GM23338 (cell line): ENCODE measurements at regions not wholly inside any gene's neighbourhood (a gene's known extent, or its start where the extent isn't known, plus 50 kb on each side); places are given as distances from the start of the nearest gene placed in this dataset.

Source experiments
- ATAC-seq: fragments of 200-7000 bp; cut with Tn5 transposase; 3 replicates; pipeline ENCODE4 v1.9.1; 2020
- DNase-seq: peaks from one replicate; pipeline ENCODE4 v3.0.0-alpha.2; 2015; ENCODE audit warnings: low spot score
- H2AFZ ChIP-seq: fragments of 200-600 bp; sonication (generic); 2 replicates; pipeline ENCODE4 v1.8.0; 2016; ENCODE audit warnings: antibody characterized with exemption, mild to moderate bottlenecking, moderate library complexity
- H3F3A ChIP-seq: fragments of 200-600 bp; sonication (generic); replicated peaks from 2 replicates; pipeline ENCODE4 v1.8.0; 2017; ENCODE audit warnings: antibody characterized with exemption, mixed run types, low read depth
- H3K27ac ChIP-seq: fragments of 200-600 bp; sonication (generic); 2 replicates; pipeline ENCODE4 v1.6.1; 2016; ENCODE audit warnings: low read depth
- H3K27me3 ChIP-seq: fragments of 200-600 bp; sonication (generic); 2 replicates; pipeline ENCODE4 v1.8.0; 2016; ENCODE audit warnings: mild to moderate bottlenecking, mixed run types, moderate library complexity; ENCODE audit not compliant: insufficient read depth
- H3K36me3 ChIP-seq: fragments of 200-600 bp; sonication (generic); 2 replicates; pipeline ENCODE4 v1.8.0; 2016; ENCODE audit warnings: mild to moderate bottlenecking; ENCODE audit not compliant: insufficient read depth
- H3K4me1 ChIP-seq: fragments of 200-600 bp; sonication (generic); 2 replicates; pipeline ENCODE4 v1.8.0; 2016; ENCODE audit warnings: mild to moderate bottlenecking, moderate library complexity; ENCODE audit not compliant: insufficient read depth
- H3K4me2 ChIP-seq: fragments of 200-600 bp; sonication (generic); 2 replicates; pipeline ENCODE4 v1.7.1; 2017; ENCODE audit warnings: mixed run types
- H3K4me3 ChIP-seq: fragments of 200-600 bp; sonication (generic); 2 replicates; pipeline ENCODE4 v1.6.1; 2016; ENCODE audit warnings: mixed run types
- H3K79me2 ChIP-seq: fragments of 200-600 bp; sonication (generic); replicated peaks from 2 replicates; pipeline ENCODE4 v1.8.0; 2017; ENCODE audit warnings: mild to moderate bottlenecking; ENCODE audit not compliant: insufficient read depth
- H3K9me2 ChIP-seq: fragments of 200-600 bp; sonication (generic); 2 replicates; pipeline ENCODE4 v1.8.0; 2017; ENCODE audit not compliant: insufficient read depth
- H4K20me1 ChIP-seq: fragments of 200-600 bp; sonication (generic); replicated peaks from 2 replicates; pipeline ENCODE4 v1.8.0; 2017; ENCODE audit warnings: mild to moderate bottlenecking; ENCODE audit not compliant: insufficient read depth
- H3K27ac Mint-ChIP-seq: 2 replicates; pipeline ENCODE4 v1.8.0; 2020; ENCODE audit warnings: inconsistent platforms, mild to moderate bottlenecking, moderate library complexity, mixed read lengths
- H3K27me3 Mint-ChIP-seq: 3 replicates; pipeline ENCODE4 v1.8.0; 2022; ENCODE audit warnings: low read depth, mild to moderate bottlenecking, moderate library complexity, mixed read lengths, inconsistent platforms; ENCODE audit not compliant: insufficient read depth, poor library complexity
- H3K36me3 Mint-ChIP-seq: 3 replicates; pipeline ENCODE4 v1.8.0; 2021; ENCODE audit warnings: low read depth, mild to moderate bottlenecking, inconsistent platforms, moderate library complexity, mixed read lengths
- H3K4me1 Mint-ChIP-seq: 3 replicates; pipeline ENCODE4 v1.8.0; 2020; ENCODE audit warnings: mild to moderate bottlenecking, inconsistent platforms, mixed read lengths
- H3K4me3 Mint-ChIP-seq: 3 replicates; pipeline ENCODE4 v1.8.0; 2021; ENCODE audit warnings: moderate library complexity, mild to moderate bottlenecking, inconsistent platforms, mixed read lengths
- H3K9me3 Mint-ChIP-seq: 3 replicates; pipeline ENCODE4 v1.8.0; 2020; ENCODE audit warnings: moderate library complexity, mild to moderate bottlenecking, inconsistent platforms, mixed read lengths
- CREB1 ChIP-seq: fragments of 250-450 bp; sonication (Bioruptor Pico); IDR thresholded peaks from 2 replicates; pipeline ENCODE4 v1.5.0; 2020; ENCODE audit warnings: low read depth, mild to moderate bottlenecking, moderate library complexity
- ZNF114 ChIP-seq: fragments of 250-450 bp; sonication (Bioruptor Pico); IDR thresholded peaks from 2 replicates; pipeline ENCODE4 v1.5.0; 2020; ENCODE audit warnings: mild to moderate bottlenecking, moderate library complexity
- ZNF331 ChIP-seq: fragments of 250-450 bp; sonication (Bioruptor Pico); IDR thresholded peaks from 2 replicates; pipeline ENCODE4 v1.5.0; 2020; ENCODE audit warnings: low read depth, mild to moderate bottlenecking, moderate library complexity
- TF ChIP-seq, protein P1 (sequence below), 2 experiments: fragments of 200-600 bp in 1 of 2; sonication (generic) in 1 of 2; conservative IDR thresholded peaks; 2 replicates each; pipeline versions ENCODE4 v1.5.1 to v1.6.1; 2016 to 2017; ENCODE audit warnings: antibody characterized with exemption in 2 of 2, low read depth in 2 of 2, mild to moderate bottlenecking in 2 of 2, moderate library complexity in 1 of 2
- TF ChIP-seq, protein P2 (sequence below): IDR thresholded peaks from one replicate; pipeline ENCODE4 v1.6.1; 2018; ENCODE audit warnings: antibody characterized with exemption; ENCODE audit not compliant: unreplicated experiment
- TF ChIP-seq, protein P3 (sequence below): fragments of 250-450 bp; sonication (Bioruptor Pico); IDR thresholded peaks from 2 replicates; pipeline ENCODE4 v1.5.0; 2020; ENCODE audit warnings: mild to moderate bottlenecking, moderate library complexity

DNA sequence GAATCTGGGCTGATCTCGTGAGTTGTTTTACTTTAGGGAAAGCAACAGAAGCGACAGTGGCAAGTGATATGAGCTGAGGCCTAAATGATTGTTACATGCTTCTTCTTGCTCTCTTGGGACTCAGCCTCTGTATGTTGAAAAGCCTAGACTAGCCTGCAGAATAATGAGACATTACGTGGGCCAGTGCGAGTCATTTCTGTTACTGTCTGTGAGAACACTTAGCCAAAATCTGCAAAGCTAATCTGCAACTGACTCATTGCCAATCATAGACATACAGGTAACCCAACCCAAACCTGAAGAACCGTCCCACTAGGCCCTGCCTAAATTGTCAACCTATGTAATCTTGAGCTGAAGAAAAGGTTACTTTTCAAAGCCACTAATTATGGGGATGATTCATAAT, 77.4 kb upstream of the F13A1 start:
- Histone ChIP-seq H2AFZ (no peak overlapping the region), H3K9me2 (0 out of 2 replicates have a peak, but pooled peaks cover 11% of the 10 kb centered on the region), H3K79me2 (no peaks in the 10 kb centered on the region), H3K4me3 (no peak overlapping the region), H3K36me3 (no peaks in the 10 kb centered on the region), H3K4me1 (no peaks in the 10 kb centered on the region), H3K27ac (no peak overlapping the region), H3F3A (no peaks in the 10 kb centered on the region), H3K27me3 (no peaks in the 10 kb centered on the region), H4K20me1 (no peaks in the 10 kb centered on the region), H3K4me2 (no peak overlapping the region)
- H3K27me3 Mint-ChIP-seq: no peaks in the 10 kb centered on the region
- no peak for DNase-seq
- H3K9me3 Mint-ChIP-seq: no peaks in the 10 kb centered on the region
- H3K27ac Mint-ChIP-seq: no peak overlapping the region
- H3K4me1 Mint-ChIP-seq: no peaks in the 10 kb centered on the region
- no peak for ATAC-seq
- H3K4me3 Mint-ChIP-seq: no peak overlapping the region
- TF ChIP-seq, protein P1, sequence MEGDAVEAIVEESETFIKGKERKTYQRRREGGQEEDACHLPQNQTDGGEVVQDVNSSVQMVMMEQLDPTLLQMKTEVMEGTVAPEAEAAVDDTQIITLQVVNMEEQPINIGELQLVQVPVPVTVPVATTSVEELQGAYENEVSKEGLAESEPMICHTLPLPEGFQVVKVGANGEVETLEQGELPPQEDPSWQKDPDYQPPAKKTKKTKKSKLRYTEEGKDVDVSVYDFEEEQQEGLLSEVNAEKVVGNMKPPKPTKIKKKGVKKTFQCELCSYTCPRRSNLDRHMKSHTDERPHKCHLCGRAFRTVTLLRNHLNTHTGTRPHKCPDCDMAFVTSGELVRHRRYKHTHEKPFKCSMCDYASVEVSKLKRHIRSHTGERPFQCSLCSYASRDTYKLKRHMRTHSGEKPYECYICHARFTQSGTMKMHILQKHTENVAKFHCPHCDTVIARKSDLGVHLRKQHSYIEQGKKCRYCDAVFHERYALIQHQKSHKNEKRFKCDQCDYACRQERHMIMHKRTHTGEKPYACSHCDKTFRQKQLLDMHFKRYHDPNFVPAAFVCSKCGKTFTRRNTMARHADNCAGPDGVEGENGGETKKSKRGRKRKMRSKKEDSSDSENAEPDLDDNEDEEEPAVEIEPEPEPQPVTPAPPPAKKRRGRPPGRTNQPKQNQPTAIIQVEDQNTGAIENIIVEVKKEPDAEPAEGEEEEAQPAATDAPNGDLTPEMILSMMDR (conservative IDR thresholded peaks at IDR 0.05; ENCODE audit: low read depth in 2 of 2): no peak
- TF ChIP-seq, protein P2, sequence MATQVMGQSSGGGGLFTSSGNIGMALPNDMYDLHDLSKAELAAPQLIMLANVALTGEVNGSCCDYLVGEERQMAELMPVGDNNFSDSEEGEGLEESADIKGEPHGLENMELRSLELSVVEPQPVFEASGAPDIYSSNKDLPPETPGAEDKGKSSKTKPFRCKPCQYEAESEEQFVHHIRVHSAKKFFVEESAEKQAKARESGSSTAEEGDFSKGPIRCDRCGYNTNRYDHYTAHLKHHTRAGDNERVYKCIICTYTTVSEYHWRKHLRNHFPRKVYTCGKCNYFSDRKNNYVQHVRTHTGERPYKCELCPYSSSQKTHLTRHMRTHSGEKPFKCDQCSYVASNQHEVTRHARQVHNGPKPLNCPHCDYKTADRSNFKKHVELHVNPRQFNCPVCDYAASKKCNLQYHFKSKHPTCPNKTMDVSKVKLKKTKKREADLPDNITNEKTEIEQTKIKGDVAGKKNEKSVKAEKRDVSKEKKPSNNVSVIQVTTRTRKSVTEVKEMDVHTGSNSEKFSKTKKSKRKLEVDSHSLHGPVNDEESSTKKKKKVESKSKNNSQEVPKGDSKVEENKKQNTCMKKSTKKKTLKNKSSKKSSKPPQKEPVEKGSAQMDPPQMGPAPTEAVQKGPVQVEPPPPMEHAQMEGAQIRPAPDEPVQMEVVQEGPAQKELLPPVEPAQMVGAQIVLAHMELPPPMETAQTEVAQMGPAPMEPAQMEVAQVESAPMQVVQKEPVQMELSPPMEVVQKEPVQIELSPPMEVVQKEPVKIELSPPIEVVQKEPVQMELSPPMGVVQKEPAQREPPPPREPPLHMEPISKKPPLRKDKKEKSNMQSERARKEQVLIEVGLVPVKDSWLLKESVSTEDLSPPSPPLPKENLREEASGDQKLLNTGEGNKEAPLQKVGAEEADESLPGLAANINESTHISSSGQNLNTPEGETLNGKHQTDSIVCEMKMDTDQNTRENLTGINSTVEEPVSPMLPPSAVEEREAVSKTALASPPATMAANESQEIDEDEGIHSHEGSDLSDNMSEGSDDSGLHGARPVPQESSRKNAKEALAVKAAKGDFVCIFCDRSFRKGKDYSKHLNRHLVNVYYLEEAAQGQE: no peak
- H3K36me3 Mint-ChIP-seq: no peaks in the 10 kb centered on the region

DNA sequence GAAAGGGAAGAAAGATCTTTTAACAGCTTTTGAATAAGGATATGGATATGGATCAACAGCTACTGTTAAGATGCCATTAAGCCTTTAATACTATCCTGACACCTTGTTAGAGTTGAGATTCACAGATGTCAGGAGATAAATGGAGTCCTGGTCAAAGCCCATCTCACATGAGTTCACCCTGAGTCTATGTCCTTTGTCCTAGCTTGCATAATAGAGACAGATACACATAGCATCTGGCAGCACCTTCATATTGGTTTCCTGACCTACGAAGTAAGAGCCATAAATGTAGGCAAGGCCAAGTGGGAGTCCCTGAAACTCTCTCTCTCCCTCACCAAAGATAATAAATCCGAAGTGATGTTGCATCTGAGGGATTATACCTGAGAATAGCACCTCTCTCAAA, 79.1 kb upstream of the F13A1 start:
- no peaks in the 10 kb centered on the region for H3K36me3 ChIP-seq
- DNase-seq (no peak), ATAC-seq (no peak)
- H3K9me3 Mint-ChIP-seq: no peaks in the 10 kb centered on the region
- no peaks in the 10 kb centered on the region for H3K27me3 ChIP-seq
- H3K9me2 ChIP-seq: 0 out of 2 replicates have a peak, but pooled peaks cover 11% of the 10 kb centered on the region
- no peaks in the 10 kb centered on the region for H3K4me1 ChIP-seq
- H3K36me3 Mint-ChIP-seq: no peaks in the 10 kb centered on the region
- H3K4me3 ChIP-seq: no peak overlapping the region
- no peaks in the 10 kb centered on the region for H3K79me2 ChIP-seq
- no peaks in the 10 kb centered on the region for H3K27me3 Mint-ChIP-seq
- no peak overlapping the region for H2AFZ ChIP-seq
- H3K27ac Mint-ChIP-seq: no peak overlapping the region
- H3F3A ChIP-seq: no peaks in the 10 kb centered on the region
- H3K27ac ChIP-seq: no peak overlapping the region
- H3K4me1 Mint-ChIP-seq: no peaks in the 10 kb centered on the region
- no peak overlapping the region for H3K4me2 ChIP-seq
- no peaks in the 10 kb centered on the region for H4K20me1 ChIP-seq
- no peak overlapping the region for H3K4me3 Mint-ChIP-seq
- TF ChIP-seq ZNF114 (CRISPR knock-in tag): no peak
- TF ChIP-seq, protein P3, sequence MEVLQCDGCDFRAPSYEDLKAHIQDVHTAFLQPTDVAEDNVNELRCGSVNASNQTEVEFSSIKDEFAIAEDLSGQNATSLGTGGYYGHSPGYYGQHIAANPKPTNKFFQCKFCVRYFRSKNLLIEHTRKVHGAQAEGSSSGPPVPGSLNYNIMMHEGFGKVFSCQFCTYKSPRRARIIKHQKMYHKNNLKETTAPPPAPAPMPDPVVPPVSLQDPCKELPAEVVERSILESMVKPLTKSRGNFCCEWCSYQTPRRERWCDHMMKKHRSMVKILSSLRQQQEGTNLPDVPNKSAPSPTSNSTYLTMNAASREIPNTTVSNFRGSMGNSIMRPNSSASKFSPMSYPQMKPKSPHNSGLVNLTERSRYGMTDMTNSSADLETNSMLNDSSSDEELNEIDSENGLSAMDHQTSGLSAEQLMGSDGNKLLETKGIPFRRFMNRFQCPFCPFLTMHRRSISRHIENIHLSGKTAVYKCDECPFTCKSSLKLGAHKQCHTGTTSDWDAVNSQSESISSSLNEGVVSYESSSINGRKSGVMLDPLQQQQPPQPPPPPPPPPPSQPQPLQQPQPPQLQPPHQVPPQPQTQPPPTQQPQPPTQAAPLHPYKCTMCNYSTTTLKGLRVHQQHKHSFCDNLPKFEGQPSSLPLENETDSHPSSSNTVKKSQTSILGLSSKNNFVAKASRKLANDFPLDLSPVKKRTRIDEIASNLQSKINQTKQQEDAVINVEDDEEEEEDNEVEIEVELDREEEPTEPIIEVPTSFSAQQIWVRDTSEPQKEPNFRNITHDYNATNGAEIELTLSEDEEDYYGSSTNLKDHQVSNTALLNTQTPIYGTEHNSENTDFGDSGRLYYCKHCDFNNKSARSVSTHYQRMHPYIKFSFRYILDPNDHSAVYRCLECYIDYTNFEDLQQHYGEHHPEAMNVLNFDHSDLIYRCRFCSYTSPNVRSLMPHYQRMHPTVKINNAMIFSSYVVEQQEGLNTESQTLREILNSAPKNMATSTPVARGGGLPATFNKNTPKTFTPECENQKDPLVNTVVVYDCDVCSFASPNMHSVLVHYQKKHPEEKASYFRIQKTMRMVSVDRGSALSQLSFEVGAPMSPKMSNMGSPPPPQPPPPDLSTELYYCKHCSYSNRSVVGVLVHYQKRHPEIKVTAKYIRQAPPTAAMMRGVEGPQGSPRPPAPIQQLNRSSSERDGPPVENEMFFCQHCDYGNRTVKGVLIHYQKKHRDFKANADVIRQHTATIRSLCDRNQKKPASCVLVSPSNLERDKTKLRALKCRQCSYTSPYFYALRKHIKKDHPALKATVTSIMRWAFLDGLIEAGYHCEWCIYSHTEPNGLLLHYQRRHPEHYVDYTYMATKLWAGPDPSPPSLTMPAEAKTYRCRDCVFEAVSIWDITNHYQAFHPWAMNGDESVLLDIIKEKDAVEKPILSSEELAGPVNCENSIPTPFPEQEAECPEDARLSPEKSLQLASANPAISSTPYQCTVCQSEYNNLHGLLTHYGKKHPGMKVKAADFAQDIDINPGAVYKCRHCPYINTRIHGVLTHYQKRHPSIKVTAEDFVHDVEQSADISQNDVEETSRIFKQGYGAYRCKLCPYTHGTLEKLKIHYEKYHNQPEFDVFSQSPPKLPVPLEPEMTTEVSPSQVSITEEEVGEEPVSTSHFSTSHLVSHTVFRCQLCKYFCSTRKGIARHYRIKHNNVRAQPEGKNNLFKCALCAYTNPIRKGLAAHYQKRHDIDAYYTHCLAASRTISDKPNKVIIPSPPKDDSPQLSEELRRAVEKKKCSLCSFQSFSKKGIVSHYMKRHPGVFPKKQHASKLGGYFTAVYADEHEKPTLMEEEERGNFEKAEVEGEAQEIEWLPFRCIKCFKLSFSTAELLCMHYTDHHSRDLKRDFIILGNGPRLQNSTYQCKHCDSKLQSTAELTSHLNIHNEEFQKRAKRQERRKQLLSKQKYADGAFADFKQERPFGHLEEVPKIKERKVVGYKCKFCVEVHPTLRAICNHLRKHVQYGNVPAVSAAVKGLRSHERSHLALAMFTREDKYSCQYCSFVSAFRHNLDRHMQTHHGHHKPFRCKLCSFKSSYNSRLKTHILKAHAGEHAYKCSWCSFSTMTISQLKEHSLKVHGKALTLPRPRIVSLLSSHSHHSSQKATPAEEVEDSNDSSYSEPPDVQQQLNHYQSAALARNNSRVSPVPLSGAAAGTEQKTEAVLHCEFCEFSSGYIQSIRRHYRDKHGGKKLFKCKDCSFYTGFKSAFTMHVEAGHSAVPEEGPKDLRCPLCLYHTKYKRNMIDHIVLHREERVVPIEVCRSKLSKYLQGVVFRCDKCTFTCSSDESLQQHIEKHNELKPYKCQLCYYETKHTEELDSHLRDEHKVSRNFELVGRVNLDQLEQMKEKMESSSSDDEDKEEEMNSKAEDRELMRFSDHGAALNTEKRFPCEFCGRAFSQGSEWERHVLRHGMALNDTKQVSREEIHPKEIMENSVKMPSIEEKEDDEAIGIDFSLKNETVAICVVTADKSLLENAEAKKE (CRISPR knock-in tag): no peak
- no peak for TF ChIP-seq CREB1
- TF ChIP-seq ZNF331 (CRISPR knock-in tag): no peak
- TF ChIP-seq, protein P1 (conservative IDR thresholded peaks at IDR 0.05; ENCODE audit: low read depth in 2 of 2): no peak
